GM13976 (cell line): ENCODE measurements at regions not wholly inside any gene's neighbourhood (a gene's known extent, or its start where the extent isn't known, plus 50 kb on each side); places are given as distances from the start of the nearest gene placed in this dataset.

Experiments used
- DNase-seq: peaks from one replicate; pipeline ENCODE4 v3.0.0; 2012; ENCODE audit warnings: low spot score
- in situ Hi-C: fragments of 300-500 bp; cut with MboI; formaldehyde crosslinking; loops from one replicate; pipeline ENCODE4 v1.12.0; 2022; ENCODE audit warnings: low sequenced_read_pairs, mixed read lengths, inconsistent platforms; ENCODE audit not compliant: unreplicated experiment
- TF ChIP-seq, protein P1 (sequence below): IDR thresholded peaks from 2 replicates; pipeline ENCODE4 v1.5.1; 2012; ENCODE audit warnings: borderline replicate concordance, mild to moderate bottlenecking; ENCODE audit not compliant: insufficient read depth; ENCODE audit errors: extremely low read depth, missing control alignments, control extremely low read depth

DNA sequence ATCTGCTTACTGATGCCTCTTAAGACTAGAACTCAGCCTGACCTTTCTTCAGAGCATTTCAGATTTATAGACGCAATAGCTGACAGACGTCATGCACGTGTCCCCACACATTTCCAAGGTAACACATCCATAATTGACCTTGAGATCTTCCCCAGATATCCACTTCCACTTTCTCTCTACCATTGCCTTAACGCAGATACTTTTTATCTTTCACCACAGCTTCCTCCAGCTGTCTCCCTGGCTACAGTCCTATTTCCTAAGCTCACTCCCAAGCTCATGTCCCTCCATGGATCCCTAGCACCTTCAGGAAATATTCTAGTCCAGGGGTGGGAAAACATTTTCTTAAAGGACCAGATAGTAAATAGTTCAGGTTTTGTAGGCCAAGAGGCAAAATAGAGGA is 173.0 kb upstream of the MITF start:
- DNase-seq = no peak
- TF ChIP-seq, protein P1, sequence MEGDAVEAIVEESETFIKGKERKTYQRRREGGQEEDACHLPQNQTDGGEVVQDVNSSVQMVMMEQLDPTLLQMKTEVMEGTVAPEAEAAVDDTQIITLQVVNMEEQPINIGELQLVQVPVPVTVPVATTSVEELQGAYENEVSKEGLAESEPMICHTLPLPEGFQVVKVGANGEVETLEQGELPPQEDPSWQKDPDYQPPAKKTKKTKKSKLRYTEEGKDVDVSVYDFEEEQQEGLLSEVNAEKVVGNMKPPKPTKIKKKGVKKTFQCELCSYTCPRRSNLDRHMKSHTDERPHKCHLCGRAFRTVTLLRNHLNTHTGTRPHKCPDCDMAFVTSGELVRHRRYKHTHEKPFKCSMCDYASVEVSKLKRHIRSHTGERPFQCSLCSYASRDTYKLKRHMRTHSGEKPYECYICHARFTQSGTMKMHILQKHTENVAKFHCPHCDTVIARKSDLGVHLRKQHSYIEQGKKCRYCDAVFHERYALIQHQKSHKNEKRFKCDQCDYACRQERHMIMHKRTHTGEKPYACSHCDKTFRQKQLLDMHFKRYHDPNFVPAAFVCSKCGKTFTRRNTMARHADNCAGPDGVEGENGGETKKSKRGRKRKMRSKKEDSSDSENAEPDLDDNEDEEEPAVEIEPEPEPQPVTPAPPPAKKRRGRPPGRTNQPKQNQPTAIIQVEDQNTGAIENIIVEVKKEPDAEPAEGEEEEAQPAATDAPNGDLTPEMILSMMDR = no peak
- in situ Hi-C loops = no loop called here

DNA sequence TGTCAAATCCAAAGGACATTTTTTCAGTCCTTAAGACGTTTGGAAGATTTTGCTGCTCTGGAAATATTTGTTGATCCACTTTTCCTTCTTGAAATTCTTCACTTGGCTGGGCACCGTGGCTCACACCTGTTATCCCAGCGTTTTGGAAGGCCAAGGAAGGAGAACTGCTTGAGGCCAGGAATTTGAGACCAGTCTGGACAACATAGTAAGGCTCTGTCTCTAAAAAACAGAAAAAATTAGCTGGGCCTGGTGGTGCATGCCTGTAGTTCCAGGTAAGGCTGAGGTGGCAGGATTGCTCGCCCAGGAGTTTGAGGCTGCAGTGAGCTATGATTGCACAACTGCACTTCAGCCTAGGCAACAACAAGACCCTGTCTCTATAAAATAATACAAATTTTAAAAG is 173.9 kb upstream of the MITF start:
- no peak for DNase-seq
- TF ChIP-seq, protein P1 = no peak
- in situ Hi-C loops = no loop called here

DNA sequence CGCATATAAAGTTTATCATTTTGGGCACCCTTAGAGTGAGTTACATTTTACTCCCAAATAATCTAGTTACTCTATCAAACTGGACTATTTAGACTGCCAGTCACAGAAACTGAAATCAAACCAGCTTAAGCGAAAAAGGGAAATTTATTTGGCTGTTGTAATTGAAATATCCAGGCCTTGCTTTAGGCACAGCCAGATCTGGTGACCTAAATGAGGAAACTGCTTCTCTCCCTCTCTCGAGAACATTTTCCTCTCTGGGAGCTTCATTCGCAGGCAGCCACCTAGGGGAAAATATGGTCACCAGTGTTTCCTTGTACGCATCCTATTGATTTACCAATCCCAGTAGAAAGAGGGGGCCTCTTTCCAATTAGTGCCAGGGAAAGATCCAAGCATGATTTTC is 175.3 kb upstream of the MITF start:
- TF ChIP-seq, protein P1 = no peak
- no peak for DNase-seq
- in situ Hi-C loops = no loop called here

DNA sequence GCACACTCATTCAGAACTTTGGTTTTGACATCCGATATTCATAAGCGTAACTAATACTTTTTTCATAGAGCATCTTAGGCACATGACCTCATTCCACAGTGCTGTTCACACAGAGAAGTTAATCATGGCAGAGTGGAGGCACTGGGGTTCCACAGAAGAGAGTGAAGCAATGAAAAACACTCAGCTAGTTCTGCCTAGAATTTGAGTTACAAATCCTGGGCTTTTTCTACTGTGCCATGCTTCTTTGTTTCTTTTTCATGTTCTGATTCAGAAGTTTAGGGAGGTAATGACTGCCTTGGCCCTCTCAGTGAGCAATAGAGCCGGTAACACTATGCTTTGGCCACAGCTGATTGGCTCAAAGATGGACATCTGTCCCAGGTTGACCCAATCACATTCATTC is 176.1 kb upstream of the MITF start:
- no peak for DNase-seq
- TF ChIP-seq, protein P1 = no peak
- in situ Hi-C loops = no loop called here

DNA sequence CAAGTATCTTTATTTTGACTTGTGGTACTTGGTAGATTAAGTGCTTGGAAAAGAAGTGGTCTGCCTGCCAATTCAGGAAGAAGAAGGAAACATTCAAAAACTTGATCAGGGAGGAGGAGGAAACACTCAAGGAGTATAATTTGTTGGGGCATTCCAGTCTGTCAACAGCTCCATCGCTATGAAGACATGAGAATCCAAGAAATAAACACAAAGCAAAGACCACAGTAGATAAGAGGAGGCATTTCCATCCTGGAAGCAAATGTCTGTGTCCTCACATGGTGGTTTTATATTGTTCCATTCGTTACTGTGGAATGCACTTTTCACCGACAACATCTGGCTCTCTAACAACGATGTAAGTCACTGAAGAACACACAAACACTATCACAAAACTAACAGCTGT is 176.1 kb upstream of the FRMD4B start:
- in situ Hi-C loops = no loop called here
- TF ChIP-seq, protein P1 = no peak
- no peak for DNase-seq

DNA sequence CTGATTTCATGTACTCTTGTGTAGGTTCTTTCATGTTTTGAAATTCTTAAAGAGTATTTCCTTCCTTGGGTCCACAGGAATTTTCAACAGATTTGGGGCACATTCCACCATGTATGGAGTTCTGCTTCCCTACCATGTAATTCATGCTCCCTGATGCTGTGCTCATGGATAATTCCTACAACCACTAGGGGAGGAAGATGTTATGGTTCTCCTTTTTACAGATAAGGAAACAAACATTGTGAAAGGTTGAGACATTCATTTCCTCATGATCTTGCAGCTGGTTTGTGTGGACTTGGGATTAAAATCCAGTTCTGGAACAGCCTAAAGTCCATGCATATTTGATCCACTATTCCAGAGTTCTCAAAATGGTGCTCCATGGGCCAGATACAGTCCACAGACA is 174.9 kb upstream of the FRMD4B start:
- DNase-seq = no peak
- in situ Hi-C loops = no loop called here

More for the DNA sequence above, 174.9 kb upstream of the FRMD4B start:
- TF ChIP-seq, protein P1 = no peak
